ENCODE measurements at regions not wholly inside any gene's neighbourhood (a gene's known extent, or its start where the extent isn't known, plus 50 kb on each side); places are given as distances from the start of the nearest gene placed in this dataset.
"Not testable (repeated sequence)": the region's sequence is repeated elsewhere in the genome, so short reads cannot be mapped to it uniquely, and the experiment has no call there.

DNA sequence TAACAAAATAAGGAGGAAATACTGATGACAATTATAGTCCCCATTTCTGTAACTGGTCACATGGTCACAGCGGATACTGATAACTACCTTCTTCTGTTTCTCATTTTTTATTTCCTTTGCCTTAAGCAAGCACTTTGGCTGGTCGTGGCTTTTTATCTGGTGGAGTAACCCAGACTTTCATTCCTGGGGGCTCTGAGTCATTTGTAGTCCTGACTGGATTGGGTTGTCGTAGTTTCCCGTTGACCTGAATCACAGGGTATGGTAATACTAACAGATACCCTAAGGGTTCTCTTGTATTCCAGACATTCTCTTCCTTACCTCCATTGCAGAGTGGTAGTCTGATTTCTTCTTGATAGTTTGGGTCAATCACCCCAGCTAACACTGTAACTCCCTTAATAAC is 500.3 kb upstream of the ADGRB3 start:
- DNase-seq: no peak

DNA sequence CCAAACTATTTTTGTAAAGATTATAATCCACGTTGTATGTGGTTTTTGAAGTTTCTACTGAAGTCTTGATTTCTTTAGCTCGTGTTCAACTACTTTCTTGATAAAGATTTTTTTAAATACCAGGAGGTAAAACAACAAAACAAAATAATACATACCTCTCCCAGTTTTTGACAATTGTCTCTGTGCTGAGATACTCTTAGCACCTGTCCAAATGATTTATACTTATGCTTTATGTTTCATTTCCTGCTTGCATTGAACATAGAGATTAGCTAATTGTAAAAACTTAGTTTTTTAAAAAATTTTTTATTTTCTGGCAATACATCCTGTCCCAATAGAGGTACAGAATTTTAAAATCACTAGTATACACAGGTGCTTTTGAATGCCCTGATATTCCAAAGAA is 506.9 kb upstream of the ADGRB3 start:
- no peak for DNase-seq

DNA sequence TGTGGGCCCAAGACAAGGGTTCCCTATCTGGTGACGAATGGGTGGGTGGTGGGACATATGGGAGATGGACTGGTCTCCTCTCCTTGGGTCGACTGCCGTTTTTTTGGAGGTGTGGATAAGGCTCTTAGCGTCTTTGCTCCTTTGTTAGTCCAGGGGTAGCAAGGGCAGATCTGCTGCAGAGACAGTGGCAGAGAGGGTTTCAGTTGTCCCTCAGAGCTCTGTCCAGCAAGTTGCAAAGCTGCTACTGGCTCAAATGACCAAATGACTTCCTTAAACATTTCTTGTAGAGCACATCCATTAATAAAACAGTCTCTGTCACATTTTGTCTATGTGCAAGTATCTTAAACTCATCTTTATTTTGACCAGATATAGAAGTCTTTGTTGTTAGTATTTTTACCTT is 508.0 kb upstream of the ADGRB3 start:
- no peak for DNase-seq

DNA sequence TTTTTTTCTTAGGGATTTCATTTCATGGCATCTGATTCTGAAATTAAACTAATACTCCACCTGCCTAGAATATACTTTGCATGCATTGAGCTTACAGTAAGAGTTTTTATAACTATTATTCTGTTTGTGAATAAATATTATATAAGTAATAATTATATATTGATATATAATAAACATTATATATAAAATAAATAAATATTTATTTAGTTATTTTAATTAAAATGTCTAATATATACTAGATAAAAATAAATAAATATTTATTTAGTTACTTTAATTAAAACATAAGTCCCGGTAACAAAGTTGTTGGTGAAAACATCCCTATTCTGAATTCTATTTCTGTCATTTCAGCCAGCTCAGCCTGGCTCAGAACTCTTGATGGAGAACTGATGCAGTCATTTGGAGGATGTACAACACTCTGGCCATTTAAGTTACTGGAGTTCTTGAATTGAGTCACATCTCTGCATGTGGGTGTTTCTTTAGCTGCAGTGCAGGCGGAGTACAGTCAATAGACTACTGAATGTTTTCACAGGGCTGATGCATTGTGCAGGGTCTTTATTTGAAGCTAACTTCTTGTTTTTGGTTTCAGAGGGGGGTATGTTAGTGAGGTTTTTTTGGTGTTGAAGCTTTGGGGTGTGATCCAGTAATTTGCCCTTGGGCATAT is 508.9 kb upstream of the ADGRB3 start:
- no peak for DNase-seq

DNA sequence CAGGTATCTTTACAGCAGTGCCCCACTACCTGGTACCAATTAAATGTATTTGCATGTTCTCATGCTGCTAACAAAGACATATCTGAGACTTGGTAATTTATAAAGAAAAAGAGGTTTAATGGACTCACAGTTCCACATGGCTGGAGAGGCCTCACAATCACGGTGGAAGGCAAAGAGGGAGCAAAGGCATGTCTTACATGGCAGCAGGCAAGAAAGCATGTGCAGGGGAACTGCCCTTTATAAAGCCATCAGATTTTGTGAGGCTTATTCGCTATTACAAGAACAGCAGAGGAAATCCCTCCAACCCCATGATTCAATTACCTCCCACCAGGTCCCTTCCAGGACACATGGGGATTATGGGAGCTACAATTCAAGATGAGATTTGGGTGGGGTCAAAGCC is 512.1 kb upstream of the ADGRB3 start:
- not testable (repeated sequence) for DNase-seq

DNA sequence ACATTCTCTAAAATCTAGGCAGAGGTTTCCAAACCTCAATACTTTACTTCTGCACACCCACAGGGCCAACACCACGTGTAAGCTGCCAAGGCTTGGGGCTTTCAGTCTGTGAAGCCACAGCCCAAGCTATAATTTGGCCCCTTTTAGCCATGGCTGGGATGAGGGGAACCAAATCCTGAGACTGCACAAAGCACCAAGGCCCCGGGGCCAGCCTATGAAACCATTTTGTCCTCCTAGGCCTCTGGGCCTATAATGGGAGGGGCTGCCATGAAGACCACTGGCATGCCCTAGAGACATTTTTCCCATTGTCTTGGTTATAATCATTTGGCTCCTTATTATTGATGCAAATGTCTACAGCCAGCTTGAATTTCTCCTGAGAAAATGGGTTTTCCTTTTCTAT is 513.0 kb upstream of the ADGRB3 start:
- no peak for DNase-seq

DNA sequence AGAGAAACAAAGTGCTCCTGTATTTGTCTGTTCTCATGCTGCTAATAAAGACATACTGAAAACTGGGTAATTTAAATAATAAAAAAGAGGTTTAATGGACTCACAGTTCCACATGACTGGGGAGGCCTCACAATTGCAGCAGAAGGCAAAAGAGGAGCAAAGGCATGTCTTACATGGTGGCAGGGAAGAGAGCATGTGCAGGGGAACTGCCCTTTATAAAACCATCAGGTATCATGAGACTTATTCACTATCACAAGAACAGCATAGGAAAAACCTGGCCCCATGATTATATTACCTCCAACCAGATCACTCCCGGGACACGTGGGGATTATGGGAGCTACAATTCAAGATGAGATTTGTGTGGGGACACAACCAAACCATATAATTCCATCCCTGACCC is 514.1 kb upstream of the ADGRB3 start:
- not testable (repeated sequence) for DNase-seq

DNA sequence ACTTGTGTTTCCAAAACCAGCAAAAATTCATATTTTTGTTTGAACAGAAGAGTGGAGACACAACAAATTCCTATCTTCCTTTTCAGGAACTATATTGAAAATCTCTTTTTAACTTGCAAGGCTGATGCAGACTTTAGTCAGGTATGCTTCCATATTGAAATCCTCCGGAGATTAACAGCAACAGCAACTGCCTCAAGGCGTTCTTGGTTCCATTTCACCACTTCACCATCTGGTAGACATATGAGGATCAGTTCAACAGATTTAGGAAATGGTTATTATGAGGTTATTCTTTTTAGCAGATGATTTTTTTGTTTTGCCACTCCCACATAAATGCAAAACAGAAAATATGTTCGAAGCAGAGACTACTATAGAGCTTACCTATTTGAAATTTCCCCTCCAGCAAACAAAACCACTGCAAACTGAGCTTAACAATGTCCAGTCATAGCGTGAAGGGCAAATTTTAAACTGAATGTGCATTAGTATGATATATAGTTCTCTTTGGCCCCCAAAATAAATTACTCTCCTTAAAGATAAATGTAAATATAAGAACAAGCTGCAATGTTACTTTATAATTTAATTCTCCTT is 520.5 kb upstream of the ADGRB3 start:
- DNase-seq: no peak

DNA sequence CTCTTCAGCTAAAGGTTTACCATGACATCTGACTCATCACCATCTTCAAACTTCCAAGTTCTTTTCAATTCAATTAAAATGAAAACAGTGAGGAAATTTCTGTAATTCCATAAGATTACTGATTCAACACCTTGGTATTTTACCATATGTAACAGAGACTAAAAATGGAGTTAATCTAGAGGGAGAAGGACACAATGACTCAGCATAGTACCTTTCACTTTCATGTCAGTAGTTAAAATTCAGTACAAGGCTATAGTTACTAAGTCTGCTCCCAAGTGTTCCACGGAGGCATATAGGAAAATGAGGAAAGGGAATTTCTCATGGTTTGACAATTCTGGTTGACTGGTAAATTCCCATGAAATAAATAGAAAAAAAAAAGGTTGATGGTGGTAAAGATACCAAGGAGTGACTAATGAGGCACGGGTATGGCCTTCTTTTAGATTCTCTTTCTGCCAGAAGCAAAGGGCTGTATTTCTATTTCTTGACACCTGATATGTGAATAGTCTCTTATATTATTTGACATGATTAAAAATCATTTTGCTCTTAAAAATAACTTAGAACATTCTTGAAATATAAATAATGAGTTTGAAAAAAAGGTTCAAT is 526.7 kb upstream of the ADGRB3 start:
- no peak for DNase-seq

DNA sequence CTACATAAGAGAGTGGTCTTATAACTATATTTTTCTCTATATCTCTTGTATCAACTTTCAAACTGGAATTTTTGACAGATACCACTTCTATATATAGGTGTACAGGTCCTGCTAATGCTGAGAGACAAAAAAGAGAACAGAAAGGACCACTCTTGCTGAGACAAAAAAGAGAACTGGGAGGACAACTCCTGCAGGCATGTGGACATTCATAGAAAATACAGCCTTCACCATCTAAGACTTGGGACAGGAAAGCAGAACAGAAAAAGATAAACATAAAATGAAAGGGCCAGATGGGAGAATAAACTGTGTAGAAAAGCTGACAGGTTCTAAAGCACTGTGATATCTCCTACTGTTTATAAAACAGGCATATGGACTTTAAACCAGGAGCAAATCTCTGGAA is 541.0 kb upstream of the ADGRB3 start:
- DNase-seq: no peak

DNA sequence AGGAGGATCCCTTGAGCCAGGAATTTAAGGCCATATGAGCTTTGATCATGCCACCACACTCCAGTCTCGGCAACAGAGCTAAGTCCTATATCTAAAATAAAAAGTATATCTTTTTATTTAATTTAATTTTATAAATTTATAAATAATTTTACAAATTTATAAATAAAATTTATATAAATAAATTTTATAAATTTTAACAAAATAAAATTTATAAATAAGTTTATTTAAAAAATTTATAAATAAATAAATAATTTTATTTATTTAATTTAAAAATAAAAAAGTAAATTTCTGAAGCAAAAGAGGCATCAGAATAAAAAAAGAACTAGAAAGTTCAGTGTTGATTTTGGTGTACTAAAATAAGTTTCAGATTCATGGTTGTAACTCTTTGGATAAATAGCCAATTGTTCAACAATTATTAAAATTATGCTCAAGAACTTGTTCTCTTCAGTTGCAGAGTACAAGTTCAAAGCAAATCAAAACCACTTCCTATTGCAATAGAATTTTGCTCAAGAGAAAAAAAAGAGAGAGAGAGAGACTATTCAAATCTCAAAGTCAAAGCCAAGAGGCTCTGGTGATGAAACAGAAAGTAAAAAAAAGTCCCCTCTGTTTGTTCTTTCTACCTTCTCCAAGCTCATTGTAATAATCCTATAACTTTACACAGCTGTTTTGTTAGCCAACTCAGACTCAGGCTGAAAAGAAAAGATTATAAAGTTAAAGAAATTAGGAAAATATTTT is 547.5 kb upstream of the ADGRB3 start:
- DNase-seq: no peak

DNA sequence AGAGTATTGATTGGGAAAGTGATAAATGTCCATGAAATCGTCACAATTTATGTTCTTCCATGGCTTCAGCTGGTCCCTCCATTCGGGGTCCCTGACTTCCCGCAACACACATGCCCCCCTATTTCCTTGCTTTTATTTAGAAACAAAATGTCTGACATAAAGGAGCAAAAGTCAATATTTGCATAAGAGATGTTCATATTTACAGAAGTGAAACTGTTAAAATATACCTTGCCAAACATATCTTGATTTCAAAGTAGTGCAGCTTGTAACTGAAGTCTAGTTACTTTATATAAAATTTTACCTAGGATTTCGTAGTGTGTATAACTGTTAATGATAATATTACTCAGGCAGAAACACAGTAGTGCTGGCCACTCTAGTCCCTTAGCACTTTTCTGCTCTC is 548.9 kb upstream of the ADGRB3 start:
- no peak for DNase-seq

DNA sequence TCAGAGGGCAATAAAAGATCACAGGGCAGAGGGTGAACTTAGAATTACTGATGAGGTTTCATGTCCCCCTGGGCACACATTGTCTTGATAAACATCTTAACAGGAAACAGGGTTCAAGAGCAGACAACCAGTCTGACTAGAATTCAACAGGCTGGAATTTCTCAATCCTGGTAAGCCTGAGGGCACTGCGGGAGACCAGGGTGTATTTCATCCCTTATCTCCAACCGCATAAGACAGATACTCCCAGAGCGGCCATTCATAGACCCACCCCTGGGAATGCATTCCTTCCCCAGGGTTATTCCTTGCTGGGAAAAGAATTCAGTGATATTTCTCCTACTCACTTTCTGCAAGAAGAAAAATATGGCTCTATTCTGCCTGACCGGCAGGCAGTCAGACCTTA is 549.5 kb upstream of the ADGRB3 start:
- not testable (repeated sequence) for DNase-seq

DNA sequence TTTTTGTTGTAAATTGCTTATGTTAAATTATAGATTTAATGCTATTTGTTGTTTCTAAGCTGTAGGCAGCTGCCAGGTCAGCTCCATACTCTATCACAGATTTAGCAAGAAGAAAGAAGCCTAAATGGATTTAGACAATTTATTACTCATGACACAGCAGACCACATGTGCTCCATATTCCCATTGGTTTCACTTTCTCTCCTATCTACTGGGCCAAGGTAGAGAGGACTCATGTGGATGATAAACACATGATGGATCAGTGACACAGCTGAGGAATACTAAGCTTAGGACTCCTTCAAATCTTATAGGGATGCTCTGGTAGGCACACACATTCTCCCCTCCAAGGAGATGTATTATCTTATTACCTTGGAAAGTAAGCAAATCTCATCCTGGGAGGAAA is 553.0 kb upstream of the ADGRB3 start:
- no peak for DNase-seq

DNA sequence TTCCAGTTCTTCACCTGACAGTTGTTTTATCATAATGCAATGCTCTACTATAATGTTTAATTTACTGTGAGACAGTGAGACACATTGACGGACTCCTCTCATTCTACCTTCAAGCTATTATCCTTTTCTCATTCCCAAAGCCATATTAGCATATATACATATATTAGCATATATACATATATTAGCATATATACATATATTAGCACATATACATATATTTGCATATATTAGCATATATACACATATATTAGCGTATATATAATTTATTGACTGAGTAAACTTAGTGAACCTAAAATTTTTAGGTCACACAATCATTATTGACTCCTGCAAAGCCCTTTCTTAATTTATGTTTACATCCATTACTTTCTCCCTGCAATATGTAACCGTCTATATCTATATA is 555.0 kb upstream of the ADGRB3 start:
- no peak for DNase-seq

DNA sequence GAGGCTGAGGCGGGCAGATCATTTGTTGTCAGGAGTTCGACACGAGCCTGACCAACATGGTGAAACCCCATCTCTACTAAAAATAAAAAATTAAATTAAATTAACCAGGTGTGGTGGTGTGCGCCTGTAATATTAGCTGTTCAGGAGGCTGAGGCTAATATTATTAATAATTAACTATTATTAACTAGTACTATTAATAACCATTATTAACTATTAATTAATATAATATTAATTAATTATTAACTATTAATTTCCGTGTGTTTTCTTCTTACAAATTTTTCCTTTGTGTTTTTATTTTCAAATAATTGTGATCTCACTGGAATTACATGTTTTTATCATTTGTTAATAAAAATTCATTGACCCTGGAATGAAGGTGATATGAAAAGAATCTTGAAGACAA is 557.4 kb upstream of the ADGRB3 start:
- DNase-seq: no peak

DNA sequence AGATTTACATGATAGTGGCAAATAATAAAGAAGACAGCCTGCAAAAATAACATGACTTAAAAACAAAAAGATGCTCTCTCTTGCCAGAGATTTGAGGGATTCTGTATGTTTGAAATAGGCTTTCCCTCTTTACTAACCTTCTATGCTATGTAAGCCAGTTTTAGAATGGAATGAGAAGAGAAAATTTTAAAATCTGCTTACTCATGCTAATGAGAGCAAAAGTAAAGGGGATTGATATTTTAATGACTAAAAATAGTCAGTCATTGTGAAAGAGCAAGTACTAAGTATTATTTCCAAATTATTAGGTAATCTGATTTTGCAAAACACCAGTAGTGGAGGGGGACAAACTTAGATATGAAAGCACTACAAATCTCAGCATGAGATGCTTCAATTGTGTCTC is 563.3 kb upstream of the ADGRB3 start:
- no peak for DNase-seq

DNA sequence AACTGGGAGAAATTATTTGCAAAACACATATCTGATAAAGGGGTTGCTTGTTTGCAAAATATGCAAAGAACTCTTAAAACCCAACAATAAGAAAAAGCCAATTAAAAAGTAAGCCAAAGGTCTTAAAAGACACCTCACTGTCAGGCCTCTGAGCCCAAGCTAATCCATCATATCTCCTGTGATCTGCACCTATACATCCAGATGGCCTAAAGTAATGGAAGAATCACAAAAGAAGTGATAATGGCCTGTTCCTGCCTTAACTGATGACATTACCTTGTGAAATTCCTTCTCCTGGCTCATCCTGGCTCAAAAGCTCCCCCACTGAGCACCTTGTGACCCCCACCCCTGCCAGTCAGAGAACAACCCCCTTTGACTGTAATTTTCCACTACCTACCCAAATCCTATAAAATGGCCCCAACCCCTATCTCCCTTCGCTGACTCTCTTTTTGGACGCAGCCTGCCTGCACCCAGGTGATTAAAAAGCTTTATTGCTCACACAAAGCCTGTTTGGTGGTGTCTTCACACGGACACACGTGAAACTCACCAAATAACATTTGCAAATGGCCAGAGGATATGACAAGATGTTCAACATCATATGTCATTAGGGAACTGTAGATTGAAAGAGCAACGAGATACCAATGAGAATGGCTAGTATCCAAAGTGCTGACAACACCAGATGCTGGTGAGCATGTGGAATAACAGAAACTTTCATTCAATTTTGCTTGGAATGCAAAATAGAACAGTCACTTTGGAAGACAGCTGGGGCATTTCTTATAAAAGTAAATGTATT is 565.0 kb upstream of the ADGRB3 start:
- DNase-seq: no peak

DNA sequence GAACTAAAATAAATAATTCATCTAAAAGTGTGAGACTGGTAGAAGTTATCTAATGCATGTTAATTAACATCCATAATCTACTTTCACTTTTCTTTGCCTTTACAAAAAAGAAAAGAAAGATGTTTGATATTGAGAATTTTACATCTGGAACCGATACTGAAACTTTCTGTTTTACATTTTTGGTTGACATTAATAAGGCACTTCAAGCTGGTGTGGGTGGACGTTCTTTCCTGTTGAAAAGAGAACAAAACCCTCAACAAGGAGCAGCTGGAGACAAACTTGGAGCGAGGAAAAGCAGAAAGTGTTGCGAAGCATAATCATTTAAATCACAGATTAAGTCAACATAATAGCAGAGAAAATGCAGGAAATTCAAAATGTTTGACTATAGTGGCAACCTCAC is 575.2 kb upstream of the ADGRB3 start:
- no peak for DNase-seq

DNA sequence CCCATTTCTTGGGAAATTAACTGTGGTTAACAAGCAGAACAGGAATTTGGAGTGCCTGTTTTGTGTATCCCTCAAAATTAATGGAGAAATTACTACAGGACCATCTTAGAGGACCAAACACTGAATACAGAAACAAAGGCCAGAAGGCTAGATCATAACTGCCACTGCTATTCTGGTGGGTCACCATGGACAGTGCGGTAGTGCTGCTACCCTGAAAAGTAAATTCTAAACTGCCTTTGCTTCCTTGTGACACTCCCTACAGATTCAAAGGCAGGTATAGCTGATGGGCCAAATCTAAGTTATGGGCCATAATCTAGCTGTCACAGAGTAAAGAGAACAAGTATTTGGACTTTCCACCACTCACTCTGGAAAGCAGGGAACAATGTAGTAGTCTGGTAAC is 575.8 kb upstream of the ADGRB3 start:
- DNase-seq: no peak

DNA sequence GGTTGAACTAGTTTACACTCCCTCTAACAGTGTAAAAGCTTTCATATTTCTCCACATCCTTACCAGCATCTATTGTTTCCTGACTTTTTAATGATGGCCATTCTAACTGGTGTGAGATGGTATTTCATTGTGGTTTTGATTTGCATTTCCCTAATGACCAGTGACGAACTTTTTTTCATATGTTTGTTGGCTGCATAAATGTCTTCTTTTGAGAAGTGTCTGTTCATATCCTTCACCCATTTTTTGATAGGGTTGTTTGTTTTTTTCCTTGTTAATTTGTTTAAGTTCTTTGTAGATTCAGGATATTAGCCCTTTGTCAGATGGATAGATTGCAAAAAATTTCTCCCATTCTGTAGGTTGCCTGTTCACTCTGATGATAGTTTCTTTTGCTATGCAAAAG is 578.5 kb upstream of the ADGRB3 start:
- not testable (repeated sequence) for DNase-seq

DNA sequence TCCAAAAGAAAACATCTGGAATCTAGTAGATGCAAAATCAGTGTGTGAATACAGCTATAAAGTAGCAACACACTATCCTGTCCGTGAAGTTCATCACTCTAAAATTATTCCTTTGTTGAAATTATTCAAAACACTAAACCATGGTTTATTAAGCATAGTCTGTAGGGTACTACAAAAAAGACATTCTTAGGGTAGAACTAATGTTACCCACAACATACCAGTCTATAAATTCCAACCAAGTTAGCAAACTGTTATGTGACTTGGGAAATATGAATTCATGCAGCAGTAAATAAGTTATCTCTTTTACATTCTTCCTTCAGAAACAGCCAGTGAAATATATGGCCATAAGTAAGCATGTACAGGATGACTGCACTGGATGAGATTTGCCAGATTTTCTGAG is 580.3 kb upstream of the ADGRB3 start:
- DNase-seq: no peak

DNA sequence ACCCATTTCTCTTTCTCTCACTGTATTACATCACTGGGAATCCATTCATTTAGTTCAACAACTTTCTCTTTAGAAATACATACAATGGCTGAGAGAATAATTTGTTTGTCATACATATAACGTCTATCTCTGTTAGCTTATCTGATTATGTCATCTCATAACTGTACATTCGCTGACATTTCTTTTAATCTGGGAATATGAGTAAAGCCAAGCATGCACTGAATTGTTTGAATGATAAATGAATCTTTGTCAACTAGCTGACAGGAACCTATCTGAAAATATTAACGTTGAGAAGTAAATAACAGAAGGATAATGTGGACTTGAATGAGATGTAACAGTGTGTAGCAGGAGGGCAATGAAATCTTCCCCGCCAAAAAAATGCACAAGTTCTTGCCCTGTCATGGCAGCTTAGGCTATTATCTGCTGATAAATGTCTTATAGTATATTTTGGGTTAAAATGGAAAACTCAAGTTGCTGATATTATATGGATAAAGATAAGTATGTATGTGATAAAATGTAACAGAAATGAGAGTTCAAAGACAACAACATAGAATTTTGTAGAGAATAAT is 581.2 kb upstream of the ADGRB3 start:
- no peak for DNase-seq
